ENCODE measurements at regions not wholly inside any gene's neighbourhood (a gene's known extent, or its start where the extent isn't known, plus 50 kb on each side); places are given as distances from the start of the nearest gene placed in this dataset.

DNA sequence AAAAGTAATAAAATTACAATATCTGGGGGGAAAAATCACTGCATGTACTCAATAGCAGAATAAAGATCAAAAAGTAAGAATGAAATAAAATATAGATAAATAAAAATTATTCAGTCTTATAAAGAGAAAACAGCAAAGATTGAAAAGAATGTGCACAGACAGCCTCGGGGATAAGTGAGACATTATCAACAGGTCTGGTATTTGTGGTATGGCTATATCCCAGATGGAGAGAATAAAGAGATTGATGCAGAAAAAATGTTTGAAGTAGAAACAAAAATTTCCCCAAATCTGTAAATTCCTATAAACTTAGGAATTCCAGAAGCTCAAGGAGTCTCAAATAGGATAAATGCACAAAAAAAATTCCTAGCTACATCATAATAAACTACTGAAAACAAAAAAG lies 74.5 kb upstream of the LUZP2 start:
- H3K4me3 ChIP-seq: no peak overlapping the region
- no peak overlapping the region for H3K27ac ChIP-seq
- no peak for DNase-seq (ENCODE audit: low spot score)
- TF ChIP-seq CTCF (IDR thresholded peaks at IDR 0.05): no peak

DNA sequence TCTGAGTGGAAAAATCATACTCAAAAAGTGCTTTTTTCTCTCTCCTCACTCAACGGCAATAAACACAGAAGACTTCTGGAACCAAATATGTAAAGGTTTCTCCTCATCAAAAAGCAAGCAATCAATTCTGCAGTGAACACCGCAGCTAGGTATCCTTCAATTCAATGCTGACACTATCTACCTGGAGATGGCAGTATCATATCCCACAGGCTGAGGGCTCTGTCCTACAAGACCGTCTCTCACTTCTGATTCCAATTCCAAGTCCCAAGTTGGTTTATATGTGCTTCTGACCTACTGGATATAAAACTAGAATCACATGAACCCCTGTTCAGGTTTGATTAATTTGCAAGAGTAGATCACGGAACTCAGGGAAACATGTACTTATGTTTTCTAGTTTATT lies 59.7 kb upstream of the LUZP2 start:
- no peak overlapping the region for H3K27ac ChIP-seq

More for the DNA sequence above, 59.7 kb upstream of the LUZP2 start:
- no peak for TF ChIP-seq CTCF (IDR thresholded peaks at IDR 0.05)
- DNase-seq (ENCODE audit: low spot score): no peak
- H3K4me3 ChIP-seq: no peak overlapping the region

All from coronary artery (tissue), 2 donors.